K562 (cell line): ENCODE measurements at regions not wholly inside any gene's neighbourhood (a gene's known extent, or its start where the extent isn't known, plus 50 kb on each side); places are given as distances from the start of the nearest gene placed in this dataset.

ENCODE experiments used
- FOXM1 ChIP-seq, 2 experiments: fragments of 450-650 bp in 1 of 2; sonication (generic) in 1 of 2; formaldehyde crosslinking in 1 of 2; IDR thresholded peaks; 2 replicates each; pipeline versions ENCODE4 v1.6.1 to v1.9.0; 2017 to 2022; ENCODE audit warnings: low read depth in 2 of 2, mild to moderate bottlenecking in 2 of 2, missing genetic modification reagents in 1 of 2, moderate library complexity in 1 of 2
- MYC ChIP-seq, 2 experiments: fragments of 250-450 bp in 1 of 2; sonication (Bioruptor Pico) in 1 of 2; IDR thresholded peaks; 2 replicates each; pipeline versions ENCODE4 v1.5.1 to v1.6.1; 2012 to 2021; ENCODE audit warnings: low read depth in 2 of 2, borderline replicate concordance in 1 of 2, improper control_type of control experiment in 1 of 2, low read length in 1 of 2, mild to moderate bottlenecking in 1 of 2, moderate library complexity in 1 of 2
- NFXL1 ChIP-seq: fragments of 450-650 bp; formaldehyde crosslinking; IDR thresholded peaks from 2 replicates; pipeline ENCODE4 v1.4.0; 2021; ENCODE audit warnings: mild to moderate bottlenecking
- PHF8 ChIP-seq: fragments of 200-600 bp; sonication (generic); IDR thresholded peaks from 2 replicates; pipeline ENCODE4 v1.6.1; 2012; ENCODE audit warnings: mixed run types, mild to moderate bottlenecking, inconsistent platforms, low read length, moderate library complexity, borderline replicate concordance
- POLR2A ChIP-seq: fragments of 450-650 bp; conservative IDR thresholded peaks from 2 replicates; pipeline ENCODE4 v1.6.1; 2016
- PRPF4 ChIP-seq: fragments of 200-400 bp; formaldehyde crosslinking; IDR thresholded peaks from one replicate; pipeline ENCODE4 v1.6.1; 2017; ENCODE audit warnings: low read length, low read depth, mild to moderate bottlenecking; ENCODE audit not compliant: insufficient read depth, poor library complexity, severe bottlenecking
- STAT5B ChIP-seq: fragments of 250-450 bp; sonication (Bioruptor Pico); IDR thresholded peaks from 2 replicates; pipeline ENCODE4 v1.8.0; 2021; ENCODE audit warnings: mild to moderate bottlenecking, inconsistent platforms
- TBP ChIP-seq: optimal IDR thresholded peaks from 2 replicates; pipeline ENCODE3; 2011; ENCODE audit warnings: low read depth, low read length, improper control_type of control experiment
- TCF7L2 ChIP-seq: fragments of 150-350 bp; IDR thresholded peaks from 2 replicates; pipeline ENCODE4 v1.6.1; 2016; ENCODE audit warnings: low read depth, mild to moderate bottlenecking, low read length, moderate library complexity
- ZFP36 ChIP-seq: fragments of 150-350 bp; IDR thresholded peaks from 2 replicates; pipeline ENCODE4 v1.6.1; 2018; ENCODE audit warnings: low read length, low read depth; ENCODE audit not compliant: partially characterized antibody
- TF ChIP-seq, protein P1 (sequence below): sonication (generic); formaldehyde crosslinking; IDR thresholded peaks from 2 replicates; pipeline ENCODE4 v1.8.1; 2023; ENCODE audit warnings: mild to moderate bottlenecking, missing genetic modification reagents
- TF ChIP-seq, protein P2 (sequence below): sonication (generic); formaldehyde crosslinking; IDR thresholded peaks from 2 replicates; pipeline ENCODE4 v1.8.0; 2023; ENCODE audit warnings: mild to moderate bottlenecking, missing genetic modification reagents
- TF ChIP-seq, protein P3 (sequence below), 3 experiments: IDR thresholded peaks in 2 of 3; conservative IDR thresholded peaks in 1 of 3; 2 replicates each; pipeline ENCODE4 v1.5.1; 2011 to 2012; ENCODE audit warnings: low read length in 3 of 3, mild to moderate bottlenecking in 3 of 3, control low read depth in 2 of 3, improper control_type of control experiment in 1 of 3, inconsistent platforms in 1 of 3, low read depth in 1 of 3, mixed read lengths in 1 of 3, moderate library complexity in 1 of 3; ENCODE audit not compliant: insufficient read depth in 2 of 3

DNA sequence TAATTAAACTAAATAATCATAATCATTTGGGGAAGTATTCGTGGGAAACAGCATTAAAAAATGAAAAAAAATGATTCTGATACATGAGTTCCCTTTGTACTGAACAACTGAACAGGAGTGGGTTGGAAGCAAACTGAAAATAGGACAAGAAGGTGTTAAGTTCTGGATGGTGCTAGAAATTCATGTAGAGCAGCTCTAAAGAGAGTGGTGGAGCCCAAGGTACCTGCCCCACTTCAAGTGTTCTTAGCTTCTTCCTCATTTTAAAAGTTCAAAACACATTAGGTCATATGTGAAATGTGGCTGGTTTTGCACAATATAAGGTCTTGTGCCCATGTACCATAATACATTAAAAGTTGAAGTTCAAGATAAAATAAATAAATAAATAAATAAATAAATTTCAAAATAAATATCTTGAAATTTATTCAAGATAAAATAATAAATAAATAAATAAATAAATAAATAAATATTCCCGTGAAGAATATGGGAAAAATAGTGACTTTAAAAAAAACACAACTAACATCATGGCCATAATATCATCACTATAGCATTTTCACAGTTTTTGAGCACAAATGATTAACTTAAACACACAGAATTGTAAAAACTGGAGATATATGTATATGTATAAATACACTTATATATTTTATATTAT lies 191.5 kb upstream of the PRKD1 start:
- TF ChIP-seq, protein P1, sequence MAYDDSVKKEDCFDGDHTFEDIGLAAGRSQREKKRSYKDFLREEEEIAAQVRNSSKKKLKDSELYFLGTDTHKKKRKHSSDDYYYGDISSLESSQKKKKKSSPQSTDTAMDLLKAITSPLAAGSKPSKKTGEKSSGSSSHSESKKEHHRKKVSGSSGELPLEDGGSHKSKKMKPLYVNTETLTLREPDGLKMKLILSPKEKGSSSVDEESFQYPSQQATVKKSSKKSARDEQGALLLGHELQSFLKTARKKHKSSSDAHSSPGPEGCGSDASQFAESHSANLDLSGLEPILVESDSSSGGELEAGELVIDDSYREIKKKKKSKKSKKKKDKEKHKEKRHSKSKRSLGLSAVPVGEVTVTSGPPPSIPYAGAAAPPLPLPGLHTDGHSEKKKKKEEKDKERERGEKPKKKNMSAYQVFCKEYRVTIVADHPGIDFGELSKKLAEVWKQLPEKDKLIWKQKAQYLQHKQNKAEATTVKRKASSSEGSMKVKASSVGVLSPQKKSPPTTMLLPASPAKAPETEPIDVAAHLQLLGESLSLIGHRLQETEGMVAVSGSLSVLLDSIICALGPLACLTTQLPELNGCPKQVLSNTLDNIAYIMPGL = no peak
- no peak for TF ChIP-seq FOXM1 (IDR thresholded peaks at IDR 0.05; ENCODE audit: low read depth)
- no peak for TF ChIP-seq FOXM1 (CRISPR knock-in tag; IDR thresholded peaks at IDR 0.05; ENCODE audit: low read depth)
- no peak for TF ChIP-seq STAT5B (CRISPR knock-in tag)
- no peak for TF ChIP-seq TCF7L2
- TF ChIP-seq TBP = no peak
- TF ChIP-seq ZFP36 = no peak
- TF ChIP-seq NFXL1 (CRISPR knock-in tag) = no peak
- TF ChIP-seq, protein P2, sequence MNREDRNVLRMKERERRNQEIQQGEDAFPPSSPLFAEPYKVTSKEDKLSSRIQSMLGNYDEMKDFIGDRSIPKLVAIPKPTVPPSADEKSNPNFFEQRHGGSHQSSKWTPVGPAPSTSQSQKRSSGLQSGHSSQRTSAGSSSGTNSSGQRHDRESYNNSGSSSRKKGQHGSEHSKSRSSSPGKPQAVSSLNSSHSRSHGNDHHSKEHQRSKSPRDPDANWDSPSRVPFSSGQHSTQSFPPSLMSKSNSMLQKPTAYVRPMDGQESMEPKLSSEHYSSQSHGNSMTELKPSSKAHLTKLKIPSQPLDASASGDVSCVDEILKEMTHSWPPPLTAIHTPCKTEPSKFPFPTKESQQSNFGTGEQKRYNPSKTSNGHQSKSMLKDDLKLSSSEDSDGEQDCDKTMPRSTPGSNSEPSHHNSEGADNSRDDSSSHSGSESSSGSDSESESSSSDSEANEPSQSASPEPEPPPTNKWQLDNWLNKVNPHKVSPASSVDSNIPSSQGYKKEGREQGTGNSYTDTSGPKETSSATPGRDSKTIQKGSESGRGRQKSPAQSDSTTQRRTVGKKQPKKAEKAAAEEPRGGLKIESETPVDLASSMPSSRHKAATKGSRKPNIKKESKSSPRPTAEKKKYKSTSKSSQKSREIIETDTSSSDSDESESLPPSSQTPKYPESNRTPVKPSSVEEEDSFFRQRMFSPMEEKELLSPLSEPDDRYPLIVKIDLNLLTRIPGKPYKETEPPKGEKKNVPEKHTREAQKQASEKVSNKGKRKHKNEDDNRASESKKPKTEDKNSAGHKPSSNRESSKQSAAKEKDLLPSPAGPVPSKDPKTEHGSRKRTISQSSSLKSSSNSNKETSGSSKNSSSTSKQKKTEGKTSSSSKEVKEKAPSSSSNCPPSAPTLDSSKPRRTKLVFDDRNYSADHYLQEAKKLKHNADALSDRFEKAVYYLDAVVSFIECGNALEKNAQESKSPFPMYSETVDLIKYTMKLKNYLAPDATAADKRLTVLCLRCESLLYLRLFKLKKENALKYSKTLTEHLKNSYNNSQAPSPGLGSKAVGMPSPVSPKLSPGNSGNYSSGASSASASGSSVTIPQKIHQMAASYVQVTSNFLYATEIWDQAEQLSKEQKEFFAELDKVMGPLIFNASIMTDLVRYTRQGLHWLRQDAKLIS (CRISPR knock-in tag) = no peak
- TF ChIP-seq, protein P3, sequence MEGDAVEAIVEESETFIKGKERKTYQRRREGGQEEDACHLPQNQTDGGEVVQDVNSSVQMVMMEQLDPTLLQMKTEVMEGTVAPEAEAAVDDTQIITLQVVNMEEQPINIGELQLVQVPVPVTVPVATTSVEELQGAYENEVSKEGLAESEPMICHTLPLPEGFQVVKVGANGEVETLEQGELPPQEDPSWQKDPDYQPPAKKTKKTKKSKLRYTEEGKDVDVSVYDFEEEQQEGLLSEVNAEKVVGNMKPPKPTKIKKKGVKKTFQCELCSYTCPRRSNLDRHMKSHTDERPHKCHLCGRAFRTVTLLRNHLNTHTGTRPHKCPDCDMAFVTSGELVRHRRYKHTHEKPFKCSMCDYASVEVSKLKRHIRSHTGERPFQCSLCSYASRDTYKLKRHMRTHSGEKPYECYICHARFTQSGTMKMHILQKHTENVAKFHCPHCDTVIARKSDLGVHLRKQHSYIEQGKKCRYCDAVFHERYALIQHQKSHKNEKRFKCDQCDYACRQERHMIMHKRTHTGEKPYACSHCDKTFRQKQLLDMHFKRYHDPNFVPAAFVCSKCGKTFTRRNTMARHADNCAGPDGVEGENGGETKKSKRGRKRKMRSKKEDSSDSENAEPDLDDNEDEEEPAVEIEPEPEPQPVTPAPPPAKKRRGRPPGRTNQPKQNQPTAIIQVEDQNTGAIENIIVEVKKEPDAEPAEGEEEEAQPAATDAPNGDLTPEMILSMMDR (IDR thresholded peaks at IDR 0.05 in 2 of 3, conservative IDR thresholded peaks at IDR 0.05 in 1 of 3; ENCODE audit: insufficient read depth in 2 of 3, low read depth in 1 of 3, low read length in 3 of 3) = no peak
- no peak for TF ChIP-seq POLR2A
- no peak for TF ChIP-seq PHF8
- no peak for TF ChIP-seq PRPF4
- TF ChIP-seq MYC (IDR thresholded peaks at IDR 0.05; ENCODE audit: low read depth, low read length) = no peak
- TF ChIP-seq MYC (CRISPR knock-in tag; IDR thresholded peaks at IDR 0.05; ENCODE audit: borderline replicate concordance, low read depth) = no peak
